Endothelial cell of umbilical vein (primary cell): ENCODE measurements at regions not wholly inside any gene's neighbourhood (a gene's known extent, or its start where the extent isn't known, plus 50 kb on each side); places are given as distances from the start of the nearest gene placed in this dataset.

Source experiments
- BruUV-seq: library from RNA; stranded (reverse); fragments of 400-500 nt; replicated peaks from 2 replicates; lab custom pipeline; 2021; lab: Mats Ljungman, UMichigan
- CTCF ChIA-PET: fragments of 300-600, 350-600 bp; sonication (Branson Sonifier 250); formaldehyde crosslinking; loops from one replicate; lab custom pipeline; 2021; ENCODE audit warnings: antibody characterized with exemption, inconsistent platforms; lab: Charles Lee
- POLR2A ChIA-PET: fragments of 300-600, 350-600 bp; sonication (Branson Sonifier 250); formaldehyde crosslinking; loops from one replicate; lab custom pipeline; 2021; ENCODE audit warnings: antibody characterized with exemption, inconsistent platforms; lab: Charles Lee
- DNase-seq: peaks from one replicate; pipeline ENCODE4 v3.0.0-alpha.2; 2011; ENCODE audit warnings: low read depth, low spot score
- FAIRE-seq: peaks from 2 replicates; lab custom pipeline; 2011; peaks lifted over from hg19 to GRCh38; lab: Jason Lieb, UNC
- H2AFZ ChIP-seq: 2 replicates; pipeline ENCODE4 v1.6.0; 2012; ENCODE audit warnings: low read depth, low read length, control low read depth, inconsistent platforms
- H3K27ac ChIP-seq: 2 replicates; pipeline ENCODE4 v1.5.1; 2011; ENCODE audit warnings: low read depth, mild to moderate bottlenecking, control low read depth, low read length, moderate library complexity; ENCODE audit not compliant: insufficient read depth
- H3K27me3 ChIP-seq, 2 experiments: 2 replicates each; pipeline versions ENCODE4 v1.6.0 to v1.6.1; 2011; ENCODE audit warnings: low read length in 2 of 2, mixed read lengths in 1 of 2; ENCODE audit not compliant: control insufficient read depth in 2 of 2, insufficient read depth in 2 of 2
- H3K36me3 ChIP-seq, 2 experiments: 2 replicates in 1 of 2; 3 replicates in 1 of 2; pipeline ENCODE4 v1.5.1; 2011; ENCODE audit warnings: low read length in 2 of 2, mild to moderate bottlenecking in 1 of 2, moderate library complexity in 1 of 2; ENCODE audit not compliant: control insufficient read depth in 2 of 2, insufficient read depth in 2 of 2; ENCODE audit errors: extremely low read depth in 1 of 2
- H3K4me1 ChIP-seq: 3 replicates; pipeline ENCODE4 v1.5.1; 2011; ENCODE audit warnings: mild to moderate bottlenecking, low read length; ENCODE audit not compliant: control insufficient read depth, insufficient read depth; ENCODE audit errors: extremely low read depth
- H3K4me2 ChIP-seq: 2 replicates; pipeline ENCODE4 v1.6.1; 2011; ENCODE audit warnings: low read length, control low read depth, mixed read lengths; ENCODE audit not compliant: insufficient read depth
- H3K4me3 ChIP-seq, 3 experiments: fragments of 200-600 bp in 1 of 3; sonication (generic), shearing (Covaris generic) in 1 of 3; replicated peaks in 1 of 3; 2 replicates each; pipeline ENCODE4 v1.5.1; 2011 to 2016; ENCODE audit warnings: control low read depth in 3 of 3, low read length in 3 of 3, mild to moderate bottlenecking in 2 of 3, inconsistent platforms in 1 of 3, low read depth in 1 of 3, moderate library complexity in 1 of 3; ENCODE audit not compliant: insufficient read depth in 1 of 3
- H3K79me2 ChIP-seq: 2 replicates; pipeline ENCODE4 v1.6.0; 2012; ENCODE audit warnings: low read length, inconsistent platforms; ENCODE audit not compliant: control insufficient read depth, insufficient read depth
- H3K9ac ChIP-seq: replicated peaks from 2 replicates; pipeline ENCODE3; 2011; ENCODE audit warnings: low read length, control low read depth; ENCODE audit not compliant: insufficient read depth; ENCODE audit errors: extremely low read depth
- H3K9me1 ChIP-seq: replicated peaks from 3 replicates; pipeline ENCODE4 v1.6.0; 2011; ENCODE audit warnings: mild to moderate bottlenecking, low read length; ENCODE audit not compliant: control insufficient read depth, insufficient read depth; ENCODE audit errors: extremely low read depth
- H3K9me3 ChIP-seq: replicated peaks from 2 replicates; pipeline ENCODE4 v1.5.1; 2012; ENCODE audit warnings: low read length, inconsistent platforms; ENCODE audit not compliant: control insufficient read depth, insufficient read depth
- H4K20me1 ChIP-seq: replicated peaks from 2 replicates; pipeline ENCODE3; 2011; ENCODE audit warnings: mild to moderate bottlenecking, low read length; ENCODE audit not compliant: control insufficient read depth, insufficient read depth; ENCODE audit errors: extremely low read depth
- EZH2 ChIP-seq: IDR thresholded peaks from 2 replicates; pipeline ENCODE4 v1.6.1; 2012; ENCODE audit warnings: borderline replicate concordance, low read depth, mild to moderate bottlenecking, moderate library complexity, low read length, inconsistent platforms; ENCODE audit not compliant: severe bottlenecking
- FOS ChIP-seq: IDR thresholded peaks from 2 replicates; pipeline ENCODE4 v1.6.1; 2011; ENCODE audit warnings: mild to moderate bottlenecking, low read length, moderate library complexity, borderline replicate concordance; ENCODE audit not compliant: insufficient read depth
- GATA2 ChIP-seq: IDR thresholded peaks from 2 replicates; pipeline ENCODE4 v1.7.0; 2011; ENCODE audit warnings: low read depth, mild to moderate bottlenecking, moderate library complexity, mixed read lengths, low read length; ENCODE audit not compliant: insufficient read length, insufficient read depth
- JUN ChIP-seq: IDR thresholded peaks from 2 replicates; pipeline ENCODE4 v1.6.1; 2011; ENCODE audit warnings: borderline replicate concordance, low read depth; ENCODE audit not compliant: insufficient read length, insufficient read depth
- MYC ChIP-seq: IDR thresholded peaks from one replicate; pipeline ENCODE4 v1.6.1; 2011; ENCODE audit warnings: mild to moderate bottlenecking, low read depth, low read length
- POLR2A ChIP-seq: IDR thresholded peaks from 2 replicates; pipeline ENCODE4 v1.6.1; 2012; ENCODE audit warnings: low read depth, mild to moderate bottlenecking, control low read depth, low read length
- POLR2AphosphoS5 ChIP-seq: IDR thresholded peaks from 2 replicates; pipeline ENCODE4 v1.6.1; 2012; ENCODE audit warnings: low read depth, mild to moderate bottlenecking, control low read depth, low read length, moderate library complexity; ENCODE audit not compliant: insufficient read depth
- dilution Hi-C: fragments of 300-500 bp; cut with MboI; formaldehyde crosslinking; loops from one replicate; pipeline ENCODE4 v1.15.0; 2019; ENCODE audit warnings: low sequenced_read_pairs; ENCODE audit not compliant: extremely low pct_ligation_motif_present
- intact Hi-C: fragments of 100-400 bp; cut with micrococcal nuclease; formaldehyde crosslinking; loops from one replicate; pipeline ENCODE4 v1.10.0; 2022
- TF ChIP-seq, protein P1 (sequence below), 2 donors: IDR thresholded peaks; 1 replicate in 1 of 2; 2 replicates in 1 of 2; pipeline ENCODE4 v1.5.1; 2011; ENCODE audit warnings: low read length in 2 of 2, mild to moderate bottlenecking in 2 of 2, moderate library complexity in 2 of 2, control low read depth in 1 of 2, inconsistent platforms in 1 of 2, low read depth in 1 of 2; ENCODE audit not compliant: insufficient read depth in 1 of 2; ENCODE audit errors: extremely low read depth in 1 of 2
- TF ChIP-seq, protein P2 (sequence below): IDR thresholded peaks from 2 replicates; pipeline ENCODE4 v1.6.1; 2011; ENCODE audit not compliant: insufficient read depth, insufficient read length

DNA sequence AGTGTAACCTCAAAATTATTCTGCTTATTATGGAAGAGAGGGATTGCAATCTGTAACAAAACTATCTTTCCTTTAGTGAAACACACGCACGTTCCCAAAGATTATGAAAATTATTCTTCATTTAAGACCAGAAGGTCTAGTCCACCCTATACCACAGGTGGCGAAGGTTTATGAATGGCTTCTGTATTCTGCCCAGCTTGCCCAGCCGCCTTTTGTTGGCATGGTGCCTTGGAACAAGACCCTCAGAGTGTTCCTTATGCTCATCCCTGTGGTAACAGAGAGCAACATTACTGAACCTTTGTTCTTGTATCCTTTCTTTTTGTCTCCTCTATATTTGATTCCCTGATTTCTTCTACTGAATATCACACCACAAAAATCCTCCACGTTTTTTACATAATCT, 116.4 kb downstream of the FAR1 start:
- TF ChIP-seq GATA2: no peak
- TF ChIP-seq, protein P1, sequence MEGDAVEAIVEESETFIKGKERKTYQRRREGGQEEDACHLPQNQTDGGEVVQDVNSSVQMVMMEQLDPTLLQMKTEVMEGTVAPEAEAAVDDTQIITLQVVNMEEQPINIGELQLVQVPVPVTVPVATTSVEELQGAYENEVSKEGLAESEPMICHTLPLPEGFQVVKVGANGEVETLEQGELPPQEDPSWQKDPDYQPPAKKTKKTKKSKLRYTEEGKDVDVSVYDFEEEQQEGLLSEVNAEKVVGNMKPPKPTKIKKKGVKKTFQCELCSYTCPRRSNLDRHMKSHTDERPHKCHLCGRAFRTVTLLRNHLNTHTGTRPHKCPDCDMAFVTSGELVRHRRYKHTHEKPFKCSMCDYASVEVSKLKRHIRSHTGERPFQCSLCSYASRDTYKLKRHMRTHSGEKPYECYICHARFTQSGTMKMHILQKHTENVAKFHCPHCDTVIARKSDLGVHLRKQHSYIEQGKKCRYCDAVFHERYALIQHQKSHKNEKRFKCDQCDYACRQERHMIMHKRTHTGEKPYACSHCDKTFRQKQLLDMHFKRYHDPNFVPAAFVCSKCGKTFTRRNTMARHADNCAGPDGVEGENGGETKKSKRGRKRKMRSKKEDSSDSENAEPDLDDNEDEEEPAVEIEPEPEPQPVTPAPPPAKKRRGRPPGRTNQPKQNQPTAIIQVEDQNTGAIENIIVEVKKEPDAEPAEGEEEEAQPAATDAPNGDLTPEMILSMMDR (IDR thresholded peaks at IDR 0.05; ENCODE audit: extremely low read depth in 1 of 2, insufficient read depth in 1 of 2, low read depth in 1 of 2, low read length in 2 of 2): no peak
- no peak for TF ChIP-seq EZH2
- no peak for TF ChIP-seq JUN
- TF ChIP-seq POLR2A: no peak
- no peak for TF ChIP-seq MYC
- TF ChIP-seq POLR2AphosphoS5: no peak
- TF ChIP-seq, protein P2, sequence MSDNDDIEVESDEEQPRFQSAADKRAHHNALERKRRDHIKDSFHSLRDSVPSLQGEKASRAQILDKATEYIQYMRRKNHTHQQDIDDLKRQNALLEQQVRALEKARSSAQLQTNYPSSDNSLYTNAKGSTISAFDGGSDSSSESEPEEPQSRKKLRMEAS: no peak
- TF ChIP-seq FOS: no peak
- Histone ChIP-seq H3K27ac (no peak overlapping the region), H3K4me1 (no peaks in the 10 kb centered on the region), H3K4me3 (no peak overlapping the region), H3K9ac (no peak overlapping the region), H4K20me1 (no peaks in the 10 kb centered on the region), H3K9me1 (no peaks in the 10 kb centered on the region), H2AFZ (no peak overlapping the region), H3K9me3 (no peaks in the 10 kb centered on the region), H3K27me3 (peaks cover 2 to 4% of the 10 kb centered on the region in 2 experiments), H3K36me3 (no peaks in the 10 kb centered on the region), H3K4me2 (no peak overlapping the region), H3K79me2 (no peaks in the 10 kb centered on the region)
- ChIA-PET POLR2A (no interaction called here), CTCF (no interaction called here)
- dilution Hi-C loops (no loop called here), intact Hi-C loops (no loop called here)
- BruUV-seq: no TSS peak
- FAIRE-seq (no peak), DNase-seq (no peak)
